ENCODE measurements at regions not wholly inside any gene's neighbourhood (a gene's known extent, or its start where the extent isn't known, plus 50 kb on each side); places are given as distances from the start of the nearest gene placed in this dataset.
"Not testable (repeated sequence)": the region's sequence is repeated elsewhere in the genome, so short reads cannot be mapped to it uniquely, and the experiment has no call there.

- no peaks in the 10 kb centered on the region for H3K36me3 ChIP-seq
- DNase-seq (no peak), ATAC-seq (ENCODE audit: low FRiP score in 2 of 2) (no peak)
- no peak overlapping the region for H3K4me3 ChIP-seq
- no peak overlapping the region for H3K27ac ChIP-seq
- H3K9me3 ChIP-seq = no peaks in the 10 kb centered on the region
- no peak for TF ChIP-seq POLR2A (IDR thresholded peaks at IDR 0.05)
- TF ChIP-seq EP300 (IDR thresholded peaks at IDR 0.05) = no peak
- TF ChIP-seq, protein P1, sequence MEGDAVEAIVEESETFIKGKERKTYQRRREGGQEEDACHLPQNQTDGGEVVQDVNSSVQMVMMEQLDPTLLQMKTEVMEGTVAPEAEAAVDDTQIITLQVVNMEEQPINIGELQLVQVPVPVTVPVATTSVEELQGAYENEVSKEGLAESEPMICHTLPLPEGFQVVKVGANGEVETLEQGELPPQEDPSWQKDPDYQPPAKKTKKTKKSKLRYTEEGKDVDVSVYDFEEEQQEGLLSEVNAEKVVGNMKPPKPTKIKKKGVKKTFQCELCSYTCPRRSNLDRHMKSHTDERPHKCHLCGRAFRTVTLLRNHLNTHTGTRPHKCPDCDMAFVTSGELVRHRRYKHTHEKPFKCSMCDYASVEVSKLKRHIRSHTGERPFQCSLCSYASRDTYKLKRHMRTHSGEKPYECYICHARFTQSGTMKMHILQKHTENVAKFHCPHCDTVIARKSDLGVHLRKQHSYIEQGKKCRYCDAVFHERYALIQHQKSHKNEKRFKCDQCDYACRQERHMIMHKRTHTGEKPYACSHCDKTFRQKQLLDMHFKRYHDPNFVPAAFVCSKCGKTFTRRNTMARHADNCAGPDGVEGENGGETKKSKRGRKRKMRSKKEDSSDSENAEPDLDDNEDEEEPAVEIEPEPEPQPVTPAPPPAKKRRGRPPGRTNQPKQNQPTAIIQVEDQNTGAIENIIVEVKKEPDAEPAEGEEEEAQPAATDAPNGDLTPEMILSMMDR (IDR thresholded peaks at IDR 0.05) = no peak
- TF ChIP-seq POLR2AphosphoS5 (IDR thresholded peaks at IDR 0.05) = no peak
- H3K4me1 ChIP-seq = no peaks in the 10 kb centered on the region
- no peaks in the 10 kb centered on the region for H3K27me3 ChIP-seq
These were observed 373.6 kb downstream of the MBD2 start for GRCh38 chr18:53850902-53851301.

- Histone ChIP-seq H3K27me3 (no peaks in the 10 kb centered on the region), H3K36me3 (no peaks in the 10 kb centered on the region), H3K9me3 (no peaks in the 10 kb centered on the region), H3K27ac (no peak overlapping the region), H3K4me1 (no peaks in the 10 kb centered on the region), H3K4me3 (no peak overlapping the region)
- no peak for ATAC-seq (ENCODE audit: low FRiP score in 2 of 2)
- TF ChIP-seq, protein P1 (IDR thresholded peaks at IDR 0.05) = no peak
- TF ChIP-seq POLR2AphosphoS5 (IDR thresholded peaks at IDR 0.05) (no peak), POLR2A (IDR thresholded peaks at IDR 0.05) (no peak), EP300 (IDR thresholded peaks at IDR 0.05) (no peak)
- DNase-seq = no peak
- WGBS, 2 donors = 81 to 87% methylated on average over 1 of the region's 1 CpG
These were observed 380.7 kb downstream of the MBD2 start for GRCh38 chr18:53843763-53844162.

DNA sequence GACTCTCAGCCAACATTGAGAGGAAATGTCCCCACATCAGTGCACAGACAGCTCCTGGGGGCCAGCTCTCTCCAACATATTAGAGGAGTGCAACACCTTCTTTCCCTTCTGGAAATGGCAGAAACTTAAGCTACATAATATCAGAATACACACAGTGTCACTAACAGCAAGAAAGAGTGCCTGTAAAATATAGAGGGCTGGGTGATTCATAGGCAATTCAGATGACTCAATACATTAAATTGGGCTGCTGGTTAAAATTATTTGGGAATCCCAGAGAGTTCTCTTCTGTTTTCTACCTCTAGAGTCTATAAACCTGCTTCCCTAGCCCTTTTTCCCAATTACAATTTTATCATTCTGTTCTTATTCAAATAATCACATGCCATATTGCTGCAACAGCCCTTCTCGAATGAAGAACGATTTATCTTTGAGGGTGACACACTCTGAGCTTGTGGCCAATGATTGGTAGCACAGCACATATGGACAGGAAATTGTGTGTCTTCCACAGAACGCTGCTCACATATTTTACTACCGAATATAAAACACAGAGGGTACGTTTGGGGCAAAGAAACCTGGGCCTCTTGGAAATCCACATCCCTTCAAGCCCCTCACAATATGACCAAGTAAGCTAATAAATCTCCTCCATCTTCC, 381.2 kb downstream of the MBD2 start:
- WGBS, 2 donors = 72 to 85% methylated on average over 5 of the region's 5 CpGs
- Histone ChIP-seq H3K36me3 (no peaks in the 10 kb centered on the region), H3K9me3 (no peaks in the 10 kb centered on the region), H3K4me1 (no peaks in the 10 kb centered on the region), H3K27ac (no peak overlapping the region), H3K27me3 (no peaks in the 10 kb centered on the region), H3K4me3 (no peak overlapping the region)
- TF ChIP-seq POLR2AphosphoS5 (IDR thresholded peaks at IDR 0.05) (no peak), POLR2A (IDR thresholded peaks at IDR 0.05) (no peak), EP300 (IDR thresholded peaks at IDR 0.05) (no peak)
- TF ChIP-seq, protein P1 (IDR thresholded peaks at IDR 0.05) = no peak
- DNase-seq = no peak
- ATAC-seq (ENCODE audit: low FRiP score in 2 of 2) = no peak

DNA sequence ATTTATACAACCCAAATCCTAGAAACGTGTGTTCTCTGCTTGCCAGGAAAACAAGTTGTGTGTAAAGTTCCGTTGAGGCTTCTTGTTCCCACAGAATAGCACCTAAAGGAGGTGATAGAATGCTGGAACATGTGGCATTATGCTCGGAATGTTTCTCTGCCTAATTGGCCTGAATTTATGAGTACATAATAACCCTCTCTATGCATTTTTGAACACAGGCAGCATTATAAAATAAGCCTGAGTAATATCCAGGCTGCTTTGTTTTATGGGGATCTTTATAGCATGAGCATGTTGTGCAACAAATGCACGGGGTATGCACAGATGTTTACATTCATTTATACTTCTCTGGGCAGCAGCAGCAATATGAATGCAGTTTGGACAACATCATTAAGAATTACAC, 385.7 kb downstream of the MBD2 start:
- H3K36me3 ChIP-seq = no peaks in the 10 kb centered on the region
- no peak for DNase-seq
- H3K4me1 ChIP-seq = no peaks in the 10 kb centered on the region
- no peak overlapping the region for H3K4me3 ChIP-seq
- H3K27me3 ChIP-seq = no peaks in the 10 kb centered on the region
- H3K9me3 ChIP-seq = peaks cover 0 to 8% (median 4%) of the 10 kb centered on the region in 4 donors
- H3K27ac ChIP-seq = no peak overlapping the region
- TF ChIP-seq, protein P1 (IDR thresholded peaks at IDR 0.05) = no peak
- no peak for TF ChIP-seq POLR2A (IDR thresholded peaks at IDR 0.05)
- no peak for TF ChIP-seq EP300 (IDR thresholded peaks at IDR 0.05)
- TF ChIP-seq POLR2AphosphoS5 (IDR thresholded peaks at IDR 0.05) = no peak
- 45 to 52% methylated on average over 4 of the region's 4 CpGs for WGBS, 2 donors
- ATAC-seq (ENCODE audit: low FRiP score in 2 of 2) = no peak

DNA sequence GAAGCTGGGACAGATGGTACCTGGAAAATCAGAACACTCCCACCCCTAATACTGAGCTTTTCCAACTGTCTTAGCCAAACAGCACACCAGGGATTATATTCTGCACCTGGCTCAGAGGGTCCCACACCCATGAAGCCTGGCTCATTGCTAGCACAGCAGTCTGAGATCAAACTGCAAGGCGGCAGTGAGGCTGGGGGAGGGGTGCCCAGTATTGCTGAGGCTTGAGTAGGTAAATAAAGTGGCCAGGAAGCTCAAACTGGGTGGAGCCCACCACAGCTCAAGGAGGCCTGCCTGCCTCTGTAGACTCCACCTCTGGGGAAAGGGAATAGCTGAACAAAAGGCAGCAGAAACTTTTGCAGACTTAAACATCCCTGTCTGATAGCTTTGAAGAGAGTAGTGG, 403.3 kb downstream of the MBD2 start:
- not testable (repeated sequence) for H3K36me3 ChIP-seq; H3K27me3 ChIP-seq; H3K9me3 ChIP-seq; ATAC-seq (ENCODE audit: low FRiP score in 2 of 2); H3K27ac ChIP-seq; H3K4me3 ChIP-seq
- H3K4me1 ChIP-seq = peaks cover 0 to 13% (median 0%) of the 10 kb centered on the region in 4 donors
- peak in 1 of 2 donors; percentile 61 for DNase-seq
- 0 to 33% methylated on average over 1 of the region's 1 CpG for WGBS, 2 donors
